CD14-positive monocyte (primary cell): ENCODE measurements at regions not wholly inside any gene's neighbourhood (a gene's known extent, or its start where the extent isn't known, plus 50 kb on each side); places are given as distances from the start of the nearest gene placed in this dataset.

Experiments used
- DNase-seq, 3 donors: peaks; one replicate each; pipeline ENCODE4 v3.0.0-alpha.2; 2011 to 2022
- H2AFZ ChIP-seq: 2 replicates; pipeline ENCODE4 v1.6.0; 2012; ENCODE audit warnings: mild to moderate bottlenecking, low read depth, low read length, inconsistent platforms; ENCODE audit not compliant: insufficient read depth, poor library complexity, severe bottlenecking
- H3K27ac ChIP-seq, 2 donors: 1 replicate in 1 of 2; 2 replicates in 1 of 2; pipeline ENCODE4 v1.5.1; 2012 to 2013; ENCODE audit warnings: low read length in 2 of 2, control low read depth in 1 of 2, inconsistent platforms in 1 of 2, low read depth in 1 of 2, mild to moderate bottlenecking in 1 of 2
- H3K27me3 ChIP-seq, 2 donors: one replicate each; pipeline versions ENCODE4 v1.6.0 to v1.6.1; 2011 to 2013; ENCODE audit warnings: low read length in 2 of 2; ENCODE audit not compliant: control insufficient read depth in 2 of 2, insufficient read depth in 2 of 2
- H3K36me3 ChIP-seq, 2 donors: replicated peaks in 1 of 2; 1 replicate in 1 of 2; 2 replicates in 1 of 2; pipeline versions ENCODE4 v1.5.1 to v1.6.1; 2012 to 2013; ENCODE audit warnings: low read length in 2 of 2, control low read depth in 1 of 2, inconsistent platforms in 1 of 2, mild to moderate bottlenecking in 1 of 2; ENCODE audit not compliant: insufficient read depth in 2 of 2, control insufficient read depth in 1 of 2
- H3K4me1 ChIP-seq, 2 donors: 1 replicate in 1 of 2; 2 replicates in 1 of 2; pipeline versions ENCODE4 v1.5.1 to v1.6.1; 2012 to 2013; ENCODE audit warnings: low read length in 2 of 2, control low read depth in 1 of 2, inconsistent platforms in 1 of 2, mild to moderate bottlenecking in 1 of 2, moderate library complexity in 1 of 2; ENCODE audit not compliant: insufficient read depth in 2 of 2, control insufficient read depth in 1 of 2
- H3K4me2 ChIP-seq: replicated peaks from 2 replicates; pipeline ENCODE3; 2012; ENCODE audit warnings: low read length, moderate library complexity, mild to moderate bottlenecking; ENCODE audit not compliant: poor library complexity, severe bottlenecking; ENCODE audit errors: extremely low read depth
- H3K4me3 ChIP-seq, 3 experiments: fragments of 200-600 bp in 1 of 3; sonication (generic) in 1 of 3; replicated peaks in 1 of 3; 1 replicate in 2 of 3; 2 replicates in 1 of 3; pipeline ENCODE4 v1.5.1; 2011 to 2013; ENCODE audit warnings: low read length in 3 of 3, mild to moderate bottlenecking in 3 of 3, control low read depth in 2 of 3, low read depth in 2 of 3, inconsistent platforms in 1 of 3, moderate library complexity in 1 of 3
- H3K79me2 ChIP-seq: 2 replicates; pipeline ENCODE4 v1.6.0; 2012; ENCODE audit warnings: mild to moderate bottlenecking, control low read depth, inconsistent platforms, low read length, moderate library complexity; ENCODE audit not compliant: insufficient read depth
- H3K9ac ChIP-seq: 2 replicates; pipeline ENCODE4 v1.6.0; 2017; ENCODE audit warnings: low read length, mild to moderate bottlenecking; ENCODE audit not compliant: insufficient read depth, poor library complexity, severe bottlenecking
- H3K9me3 ChIP-seq, 2 donors: replicated peaks in 1 of 2; 1 replicate in 1 of 2; 2 replicates in 1 of 2; pipeline versions ENCODE4 v1.5.1 to v1.6.1; 2012 to 2013; ENCODE audit warnings: low read length in 2 of 2, control low read depth in 1 of 2; ENCODE audit not compliant: control insufficient read depth in 1 of 2, insufficient read depth in 1 of 2
- H4K20me1 ChIP-seq: 2 replicates; pipeline ENCODE4 v1.6.0; 2012; ENCODE audit warnings: mild to moderate bottlenecking, low read length, control low read depth, moderate library complexity; ENCODE audit not compliant: insufficient read depth
- H3K27ac Mint-ChIP-seq, 7 donors: one replicate each; pipeline ENCODE4 v1.8.0; 2020; ENCODE audit warnings: mild to moderate bottlenecking in 7 of 7, mixed read lengths in 7 of 7, moderate library complexity in 6 of 7, inconsistent platforms in 2 of 7
- H3K27me3 Mint-ChIP-seq, 3 donors: one replicate each; pipeline ENCODE4 v1.8.0; 2021 to 2022; ENCODE audit warnings: low read depth in 3 of 3, mild to moderate bottlenecking in 3 of 3, mixed read lengths in 3 of 3, moderate library complexity in 3 of 3, inconsistent platforms in 1 of 3
- H3K36me3 Mint-ChIP-seq, 2 donors: one replicate each; pipeline ENCODE4 v1.8.0; 2020; ENCODE audit warnings: mixed read lengths in 2 of 2, inconsistent platforms in 1 of 2, mild to moderate bottlenecking in 1 of 2
- H3K4me1 Mint-ChIP-seq: one replicate; pipeline ENCODE4 v1.8.0; 2020; ENCODE audit warnings: mild to moderate bottlenecking, mixed read lengths
- H3K4me3 Mint-ChIP-seq, 2 donors: one replicate each; pipeline ENCODE4 v1.8.0; 2020; ENCODE audit warnings: mild to moderate bottlenecking in 2 of 2, mixed read lengths in 2 of 2, moderate library complexity in 1 of 2
- H3K9me3 Mint-ChIP-seq, 7 donors: one replicate each; pipeline ENCODE4 v1.8.0; 2020 to 2022; ENCODE audit warnings: mixed read lengths in 7 of 7, mild to moderate bottlenecking in 6 of 7, moderate library complexity in 6 of 7, inconsistent platforms in 2 of 7
- WGBS: methylation state at CpG from one replicate; pipeline ENCODE4 v1.1.5; 2013; ENCODE audit warnings: missing lambda C conversion rate; ENCODE audit not compliant: insufficient coverage; 5-methylcytosine and 5-hydroxymethylcytosine counted together
- intact Hi-C, 2 donors: fragments of 100-400 bp; cut with micrococcal nuclease; formaldehyde crosslinking; loops; one replicate each; pipeline versions ENCODE4 v1.15.0 to v1.15.1; 2023
- TF ChIP-seq, protein P1 (sequence below): fragments of 200-600 bp; IDR thresholded peaks from one replicate; pipeline ENCODE4 v1.8.0; 2022; ENCODE audit warnings: antibody characterized with exemption, mild to moderate bottlenecking

DNA sequence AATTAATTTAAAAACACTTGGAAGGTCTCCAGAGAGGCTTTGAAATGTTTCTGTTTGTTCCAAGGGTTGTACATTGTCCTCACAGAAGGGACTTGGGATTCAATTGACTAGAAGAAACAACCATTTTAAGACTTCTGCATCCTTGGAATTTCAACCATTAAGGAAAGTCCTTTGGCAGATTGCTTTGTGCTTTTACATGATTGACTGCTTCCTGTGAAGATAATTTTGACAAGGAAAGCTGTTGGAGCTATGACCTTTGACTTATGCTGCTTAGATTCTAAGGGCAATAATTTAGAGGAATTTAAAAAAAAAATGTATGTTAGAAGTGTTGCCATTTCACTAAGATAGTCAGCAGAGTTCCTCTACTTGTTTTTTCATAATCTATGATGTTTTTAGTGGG is 483.9 kb upstream of the TBL1XR1 start:
- Histone ChIP-seq H2AFZ (no peak overlapping the region), H3K36me3 (no peaks in the 10 kb centered on the region), H3K79me2 (no peaks in the 10 kb centered on the region), H3K4me2 (no peak overlapping the region), H3K4me1 (no peaks in the 10 kb centered on the region), H3K9ac (no peak overlapping the region), H3K9me3 (no peaks in the 10 kb centered on the region), H3K27ac (no peak overlapping the region), H3K4me3 (no peak overlapping the region), H4K20me1 (no peaks in the 10 kb centered on the region), H3K27me3 (no peaks in the 10 kb centered on the region)
- TF ChIP-seq, protein P1, sequence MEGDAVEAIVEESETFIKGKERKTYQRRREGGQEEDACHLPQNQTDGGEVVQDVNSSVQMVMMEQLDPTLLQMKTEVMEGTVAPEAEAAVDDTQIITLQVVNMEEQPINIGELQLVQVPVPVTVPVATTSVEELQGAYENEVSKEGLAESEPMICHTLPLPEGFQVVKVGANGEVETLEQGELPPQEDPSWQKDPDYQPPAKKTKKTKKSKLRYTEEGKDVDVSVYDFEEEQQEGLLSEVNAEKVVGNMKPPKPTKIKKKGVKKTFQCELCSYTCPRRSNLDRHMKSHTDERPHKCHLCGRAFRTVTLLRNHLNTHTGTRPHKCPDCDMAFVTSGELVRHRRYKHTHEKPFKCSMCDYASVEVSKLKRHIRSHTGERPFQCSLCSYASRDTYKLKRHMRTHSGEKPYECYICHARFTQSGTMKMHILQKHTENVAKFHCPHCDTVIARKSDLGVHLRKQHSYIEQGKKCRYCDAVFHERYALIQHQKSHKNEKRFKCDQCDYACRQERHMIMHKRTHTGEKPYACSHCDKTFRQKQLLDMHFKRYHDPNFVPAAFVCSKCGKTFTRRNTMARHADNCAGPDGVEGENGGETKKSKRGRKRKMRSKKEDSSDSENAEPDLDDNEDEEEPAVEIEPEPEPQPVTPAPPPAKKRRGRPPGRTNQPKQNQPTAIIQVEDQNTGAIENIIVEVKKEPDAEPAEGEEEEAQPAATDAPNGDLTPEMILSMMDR, result no peak
- no peak overlapping the region for H3K27ac Mint-ChIP-seq
- H3K36me3 Mint-ChIP-seq, result no peaks in the 10 kb centered on the region
- H3K9me3 Mint-ChIP-seq, result no peaks in the 10 kb centered on the region
- no peak for DNase-seq
- intact Hi-C loops, result no loop called here
- peaks cover 16% of the 10 kb centered on the region for H3K4me1 Mint-ChIP-seq
- no peak overlapping the region for H3K4me3 Mint-ChIP-seq
- peaks cover 0 to 3% (median 2%) of the 10 kb centered on the region in 3 donors for H3K27me3 Mint-ChIP-seq

DNA sequence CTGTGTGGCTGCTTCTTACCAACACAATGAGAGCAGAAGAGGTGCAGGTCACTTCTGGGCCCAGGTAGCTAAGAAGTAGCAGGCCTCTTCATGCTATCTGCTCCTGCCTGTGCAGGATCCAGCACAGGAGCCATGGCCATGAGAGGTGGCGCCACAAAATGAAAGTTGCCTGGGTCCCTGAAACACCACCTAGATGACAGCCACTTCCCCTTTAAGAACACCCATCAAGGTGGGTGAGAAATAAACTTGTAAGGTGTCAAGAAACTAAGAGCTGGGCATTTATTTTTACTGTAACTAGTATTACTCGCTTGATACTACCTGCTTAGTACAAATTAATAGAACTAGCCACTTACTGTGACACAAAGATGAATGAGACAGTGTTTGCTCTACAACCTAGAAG is 484.6 kb upstream of the TBL1XR1 start:
- Mint-ChIP-seq H3K4me1 (peaks cover 16% of the 10 kb centered on the region), H3K27ac (no peak overlapping the region), H3K27me3 (peaks cover 0 to 3% (median 3%) of the 10 kb centered on the region in 3 donors), H3K4me3 (no peak overlapping the region), H3K36me3 (no peaks in the 10 kb centered on the region), H3K9me3 (no peaks in the 10 kb centered on the region)
- no peaks in the 10 kb centered on the region for H3K36me3 ChIP-seq
- no peaks in the 10 kb centered on the region for H3K79me2 ChIP-seq
- no peak overlapping the region for H3K27ac ChIP-seq
- H4K20me1 ChIP-seq, result no peaks in the 10 kb centered on the region
- no peaks in the 10 kb centered on the region for H3K4me1 ChIP-seq
- H3K9me3 ChIP-seq, result no peaks in the 10 kb centered on the region
- no peak for DNase-seq
- H3K4me3 ChIP-seq, result no peak overlapping the region
- no peak overlapping the region for H3K4me2 ChIP-seq
- no peak overlapping the region for H3K9ac ChIP-seq
- no CpG with 5 or more reads among the region's 2 CpGs for WGBS
- H2AFZ ChIP-seq, result no peak overlapping the region
- intact Hi-C loops, result no loop called here
- TF ChIP-seq, protein P1, result no peak
- H3K27me3 ChIP-seq, result no peaks in the 10 kb centered on the region
